Calu3 (cell line): ENCODE measurements at regions not wholly inside any gene's neighbourhood (a gene's known extent, or its start where the extent isn't known, plus 50 kb on each side); places are given as distances from the start of the nearest gene placed in this dataset.
"Not testable (repeated sequence)": the region's sequence is repeated elsewhere in the genome, so short reads cannot be mapped to it uniquely, and the experiment has no call there.

Experiments
- BruUV-seq: library from RNA; stranded (reverse); fragments of 400-500 nt; replicated peaks from 2 replicates; lab custom pipeline; 2021; lab: Mats Ljungman, UMichigan
- CTCF ChIA-PET: fragments of 300-600 bp; sonication (Branson Sonifier 250); formaldehyde crosslinking; loops from one replicate; lab custom pipeline; 2022; ENCODE audit warnings: antibody characterized with exemption; lab: Charles Lee
- DNase-seq: peaks from one replicate; pipeline ENCODE4 v3.0.0; 2022
- H3K27ac Mint-ChIP-seq: one replicate; pipeline ENCODE4 v1.8.0; 2022; ENCODE audit warnings: mixed read lengths; ENCODE audit not compliant: unreplicated experiment
- H3K27me3 Mint-ChIP-seq: one replicate; pipeline ENCODE4 v1.8.0; 2022; ENCODE audit warnings: mixed read lengths; ENCODE audit not compliant: unreplicated experiment
- H3K36me3 Mint-ChIP-seq: one replicate; pipeline ENCODE4 v1.8.0; 2022; ENCODE audit warnings: mild to moderate bottlenecking, moderate library complexity, mixed read lengths; ENCODE audit not compliant: insufficient read depth, unreplicated experiment
- H3K4me1 Mint-ChIP-seq: one replicate; pipeline ENCODE4 v1.8.0; 2022; ENCODE audit warnings: mild to moderate bottlenecking, low read depth, mixed read lengths; ENCODE audit not compliant: unreplicated experiment
- H3K4me3 Mint-ChIP-seq: one replicate; pipeline ENCODE4 v1.8.0; 2022; ENCODE audit warnings: mild to moderate bottlenecking, low read depth, moderate library complexity, mixed read lengths; ENCODE audit not compliant: unreplicated experiment
- H3K9me3 Mint-ChIP-seq: one replicate; pipeline ENCODE4 v1.8.0; 2022; ENCODE audit warnings: low read depth, mixed read lengths; ENCODE audit not compliant: unreplicated experiment
- intact Hi-C: fragments of 100-400 bp; cut with micrococcal nuclease; formaldehyde crosslinking; loops from one replicate; pipeline ENCODE4 v1.10.0; 2022; ENCODE audit not compliant: unreplicated experiment
- TF ChIP-seq, protein P1 (sequence below): fragments of 200-600 bp; IDR thresholded peaks from one replicate; pipeline ENCODE4 v1.8.0; 2022; ENCODE audit warnings: antibody characterized with exemption; ENCODE audit not compliant: unreplicated experiment

DNA sequence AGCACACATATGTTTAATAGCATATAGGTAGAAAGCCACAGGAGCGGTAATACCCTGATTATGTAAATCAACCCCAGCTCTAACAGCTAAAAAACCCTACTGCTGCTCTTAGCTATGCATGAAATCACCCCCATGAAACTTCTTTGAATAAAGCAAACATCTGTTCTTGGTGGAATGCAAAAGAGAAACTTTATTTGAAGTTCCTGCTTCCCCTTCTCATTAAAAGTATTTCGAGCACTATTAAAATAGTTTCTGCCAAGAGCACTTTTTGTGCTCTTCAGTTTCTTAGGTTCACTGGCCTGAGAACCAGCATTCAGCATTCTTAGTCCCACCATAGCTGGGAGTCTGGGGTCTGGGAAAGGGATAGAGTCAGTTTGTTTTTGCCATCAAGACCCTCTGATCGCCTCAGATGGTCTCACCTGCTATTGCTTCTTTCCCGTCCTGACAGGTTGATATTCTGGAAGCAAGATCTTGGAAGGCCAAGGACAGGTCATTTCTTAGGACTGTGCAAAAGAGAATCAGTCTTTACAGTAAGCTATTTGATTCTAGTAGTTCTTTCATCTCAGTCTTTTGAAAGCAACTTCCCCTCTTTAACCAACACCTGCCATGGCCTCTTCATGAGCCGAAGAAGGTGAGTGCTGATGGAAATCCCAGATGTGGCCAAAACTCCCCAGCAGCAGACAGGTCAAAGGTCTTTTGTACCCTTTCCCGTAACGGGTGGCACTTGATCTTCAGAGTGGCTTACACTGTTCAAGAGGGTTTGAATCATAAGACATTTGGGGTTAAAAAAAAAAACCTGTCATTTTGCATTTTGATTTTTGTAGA is 76.5 kb upstream of the TMEM170B start:
- BruUV-seq = no TSS peak
- H3K4me3 Mint-ChIP-seq = no peak overlapping the region

DNA sequence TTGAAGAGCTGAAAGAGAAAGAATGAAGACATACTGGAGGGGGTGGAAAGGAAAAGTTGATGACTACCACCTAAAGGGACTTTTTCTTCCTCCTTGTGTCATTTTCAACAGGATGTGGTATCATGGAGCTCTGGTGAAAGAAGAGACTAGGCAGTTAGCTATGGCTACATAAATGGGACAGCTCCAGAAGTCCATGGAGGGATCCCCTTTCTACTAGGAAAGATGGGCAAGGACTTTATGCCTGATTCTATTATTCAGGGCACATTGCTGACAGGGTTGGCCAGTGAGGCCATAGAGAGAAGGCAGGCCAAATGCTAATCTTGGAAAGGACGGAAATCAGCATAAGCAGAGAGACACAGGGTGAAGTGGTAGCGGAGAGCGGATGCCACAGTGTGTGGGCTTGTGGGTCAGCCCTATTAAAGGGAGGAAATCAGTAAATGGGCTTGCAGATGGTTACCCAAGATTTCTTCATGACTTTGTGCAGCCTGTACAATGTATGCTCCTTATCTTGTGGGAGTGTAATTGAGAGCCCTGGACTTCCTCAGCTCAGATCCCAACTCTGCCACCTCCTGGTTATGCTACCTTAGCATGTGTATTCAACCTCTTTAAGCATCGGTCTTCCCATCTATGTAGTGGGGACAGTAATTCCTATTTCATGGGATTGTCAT is 77.4 kb upstream of the TMEM170B start:
- H3K4me1 Mint-ChIP-seq = no peaks in the 10 kb centered on the region
- no peak overlapping the region for H3K27ac Mint-ChIP-seq
- intact Hi-C loops = no loop called here
- H3K9me3 Mint-ChIP-seq = no peaks in the 10 kb centered on the region
- no peaks in the 10 kb centered on the region for H3K27me3 Mint-ChIP-seq
- TF ChIP-seq, protein P1, sequence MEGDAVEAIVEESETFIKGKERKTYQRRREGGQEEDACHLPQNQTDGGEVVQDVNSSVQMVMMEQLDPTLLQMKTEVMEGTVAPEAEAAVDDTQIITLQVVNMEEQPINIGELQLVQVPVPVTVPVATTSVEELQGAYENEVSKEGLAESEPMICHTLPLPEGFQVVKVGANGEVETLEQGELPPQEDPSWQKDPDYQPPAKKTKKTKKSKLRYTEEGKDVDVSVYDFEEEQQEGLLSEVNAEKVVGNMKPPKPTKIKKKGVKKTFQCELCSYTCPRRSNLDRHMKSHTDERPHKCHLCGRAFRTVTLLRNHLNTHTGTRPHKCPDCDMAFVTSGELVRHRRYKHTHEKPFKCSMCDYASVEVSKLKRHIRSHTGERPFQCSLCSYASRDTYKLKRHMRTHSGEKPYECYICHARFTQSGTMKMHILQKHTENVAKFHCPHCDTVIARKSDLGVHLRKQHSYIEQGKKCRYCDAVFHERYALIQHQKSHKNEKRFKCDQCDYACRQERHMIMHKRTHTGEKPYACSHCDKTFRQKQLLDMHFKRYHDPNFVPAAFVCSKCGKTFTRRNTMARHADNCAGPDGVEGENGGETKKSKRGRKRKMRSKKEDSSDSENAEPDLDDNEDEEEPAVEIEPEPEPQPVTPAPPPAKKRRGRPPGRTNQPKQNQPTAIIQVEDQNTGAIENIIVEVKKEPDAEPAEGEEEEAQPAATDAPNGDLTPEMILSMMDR = no peak
- CTCF ChIA-PET = no interaction called here
- BruUV-seq = no TSS peak
- no peaks in the 10 kb centered on the region for H3K36me3 Mint-ChIP-seq
- H3K4me3 Mint-ChIP-seq = no peak overlapping the region
- peak; percentile 2 for DNase-seq

More for the DNA sequence above, 76.5 kb upstream of the TMEM170B start:
- Mint-ChIP-seq H3K27ac (no peak overlapping the region), H3K9me3 (no peaks in the 10 kb centered on the region), H3K27me3 (no peaks in the 10 kb centered on the region), H3K4me1 (no peaks in the 10 kb centered on the region), H3K36me3 (no peaks in the 10 kb centered on the region)
- TF ChIP-seq, protein P1 = no peak
- CTCF ChIA-PET = no interaction called here
- no peak for DNase-seq
- intact Hi-C loops = no loop called here

DNA sequence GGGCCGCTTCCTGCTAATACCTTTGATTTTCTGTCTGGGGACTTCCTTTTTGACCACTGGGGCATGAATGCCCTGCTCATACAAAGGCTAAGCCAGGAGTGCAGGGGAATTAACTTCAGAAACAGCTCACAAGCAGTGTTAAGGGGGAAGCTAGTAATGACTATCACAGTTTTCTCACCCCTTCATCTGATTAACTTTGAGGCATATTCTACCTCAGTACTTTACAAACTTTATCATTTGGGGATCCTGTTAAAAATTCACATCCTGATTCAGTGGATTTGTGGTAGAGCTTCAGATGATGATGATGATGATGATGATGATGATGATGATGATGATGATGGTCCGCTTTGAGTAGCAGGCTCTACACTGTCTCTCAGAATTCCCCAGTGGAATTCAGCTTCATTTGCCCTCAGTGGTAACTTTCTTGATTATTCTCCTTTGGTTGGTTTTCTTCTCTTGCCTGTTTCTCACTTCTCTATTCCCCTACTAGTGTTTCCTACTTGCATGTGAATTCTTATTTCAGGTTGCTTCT is 78.4 kb upstream of the TMEM170B start:
- intact Hi-C loops = no loop called here
- no peak for DNase-seq
- no peak overlapping the region for H3K4me3 Mint-ChIP-seq
- no peaks in the 10 kb centered on the region for H3K4me1 Mint-ChIP-seq
- no peaks in the 10 kb centered on the region for H3K9me3 Mint-ChIP-seq
- no peaks in the 10 kb centered on the region for H3K27me3 Mint-ChIP-seq
- TF ChIP-seq, protein P1 = no peak
- BruUV-seq = no TSS peak
- CTCF ChIA-PET = no interaction called here
- no peaks in the 10 kb centered on the region for H3K36me3 Mint-ChIP-seq
- no peak overlapping the region for H3K27ac Mint-ChIP-seq

DNA sequence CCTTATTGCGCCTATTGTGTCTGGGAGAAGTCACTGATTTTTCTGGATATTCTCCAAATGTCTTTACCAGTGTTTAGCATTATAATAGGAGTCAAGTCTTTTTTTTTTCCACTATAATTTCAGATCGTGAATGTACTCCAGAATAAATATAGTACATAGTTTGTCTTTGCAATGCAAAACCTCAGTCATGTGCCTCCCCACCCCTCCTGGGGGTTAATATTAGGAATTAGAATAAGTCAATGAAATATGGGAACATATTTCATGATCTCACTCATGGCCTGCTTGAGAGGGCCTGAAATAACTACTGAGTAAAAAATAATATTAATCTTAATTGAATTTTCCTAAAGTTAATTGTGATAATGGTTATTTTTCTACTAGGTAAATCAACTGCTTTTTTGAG is 79.0 kb upstream of the TMEM170B start:
- no peaks in the 10 kb centered on the region for H3K27me3 Mint-ChIP-seq
- TF ChIP-seq, protein P1 = no peak
- CTCF ChIA-PET = no interaction called here
- intact Hi-C loops = no loop called here
- no peak overlapping the region for H3K4me3 Mint-ChIP-seq
- no peaks in the 10 kb centered on the region for H3K36me3 Mint-ChIP-seq
- DNase-seq = no peak
- H3K9me3 Mint-ChIP-seq = no peaks in the 10 kb centered on the region
- BruUV-seq = no TSS peak
- H3K27ac Mint-ChIP-seq = no peak overlapping the region
- no peaks in the 10 kb centered on the region for H3K4me1 Mint-ChIP-seq

DNA sequence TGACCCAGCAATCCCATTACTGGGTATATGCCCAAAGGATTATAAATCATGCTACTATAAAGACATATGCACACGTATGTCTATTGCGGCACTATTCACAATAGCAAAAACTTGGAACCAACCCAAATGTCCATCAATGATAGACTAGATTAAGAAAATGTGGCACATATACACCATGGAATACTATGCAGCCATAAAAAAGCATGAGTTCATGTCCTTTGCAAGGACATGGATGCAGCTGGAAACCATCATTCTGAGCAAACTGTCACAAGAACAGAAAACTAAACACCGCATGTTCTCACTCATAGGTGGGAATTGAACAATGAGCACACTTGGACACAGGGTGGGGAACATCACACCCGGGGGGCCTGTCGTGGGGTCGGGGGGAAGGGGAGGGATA is 80.1 kb upstream of the TMEM170B start:
- H3K4me3 Mint-ChIP-seq, H3K36me3 Mint-ChIP-seq, H3K27ac Mint-ChIP-seq, H3K27me3 Mint-ChIP-seq, CTCF ChIA-PET, H3K4me1 Mint-ChIP-seq, DNase-seq, BruUV-seq, H3K9me3 Mint-ChIP-seq, intact Hi-C loops: not testable (repeated sequence)

DNA sequence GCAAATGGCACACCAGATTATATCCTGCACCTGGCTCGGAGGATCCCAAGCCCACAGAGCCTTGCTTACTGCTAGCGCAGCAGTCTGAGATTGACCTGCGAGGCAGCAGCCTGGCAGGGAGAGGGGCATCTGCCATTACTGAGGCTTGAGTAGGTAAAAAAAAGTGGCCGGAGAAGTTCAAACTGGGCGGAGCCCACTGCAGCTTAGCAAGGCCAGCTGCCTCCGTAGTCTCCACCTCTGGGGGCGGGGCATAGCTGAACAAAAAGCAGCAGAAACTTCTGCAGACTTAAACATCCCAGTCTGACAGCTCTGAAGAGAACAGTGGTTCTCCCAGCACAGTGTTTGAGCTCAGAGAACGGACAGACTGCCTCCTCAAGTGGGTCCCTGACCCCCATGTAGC is 85.4 kb upstream of the TMEM170B start:
- H3K4me3 Mint-ChIP-seq, H3K9me3 Mint-ChIP-seq, CTCF ChIA-PET, DNase-seq, H3K27me3 Mint-ChIP-seq, H3K4me1 Mint-ChIP-seq, H3K27ac Mint-ChIP-seq, intact Hi-C loops, H3K36me3 Mint-ChIP-seq, BruUV-seq: not testable (repeated sequence)
